GM18519 (cell line): ENCODE measurements at regions not wholly inside any gene's neighbourhood (a gene's known extent, or its start where the extent isn't known, plus 50 kb on each side); places are given as distances from the start of the nearest gene placed in this dataset.
"Not testable (repeated sequence)": the region's sequence is repeated elsewhere in the genome, so short reads cannot be mapped to it uniquely, and the experiment has no call there.

Source experiments
- ATAC-seq: cut with Tn5 transposase; IDR thresholded peaks from one replicate; pipeline ENCODE4 v1.9.1; 2021; ENCODE audit warnings: mild to moderate bottlenecking, moderate library complexity; ENCODE audit not compliant: unreplicated experiment, low FRiP score

GRCh38 chr1:68826836-68827235 is 330.0 kb upstream of the DEPDC1 start:
- no peak for ATAC-seq

- no peak for ATAC-seq
Measured at GRCh38 chr1:68827261-68827660, 330.4 kb upstream of the DEPDC1 start.

- ATAC-seq, result no peak
Measured at GRCh38 chr1:68828013-68828412, 331.1 kb upstream of the DEPDC1 start.

- no peak for ATAC-seq
Measured at GRCh38 chr1:68831281-68831680, 334.4 kb upstream of the DEPDC1 start.

- ATAC-seq, result no peak
Measured at GRCh38 chr1:68848017-68848416, 351.1 kb upstream of the DEPDC1 start.

GRCh38 chr1:68868606-68869005 is 371.7 kb upstream of the DEPDC1 start:
- ATAC-seq, result no peak

GRCh38 chr1:68873144-68873543 is 376.3 kb upstream of the DEPDC1 start:
- no peak for ATAC-seq

- ATAC-seq, result not testable (repeated sequence)
Measured at GRCh38 chr1:68881330-68882194, 384.7 kb upstream of the DEPDC1 start.

GRCh38 chr1:68889471-68889870 is 392.6 kb upstream of the DEPDC1 start:
- ATAC-seq, result no peak

- ATAC-seq, result no peak
Measured at GRCh38 chr1:68890736-68891135, 393.9 kb upstream of the DEPDC1 start.

- ATAC-seq, result no peak
Measured at GRCh38 chr1:68904477-68904876, 407.6 kb upstream of the DEPDC1 start.

- no peak for ATAC-seq
Measured at GRCh38 chr1:68906431-68906830, 409.5 kb upstream of the DEPDC1 start.

GRCh38 chr1:68907491-68907890 is 410.6 kb upstream of the DEPDC1 start:
- no peak for ATAC-seq

GRCh38 chr1:68908316-68908715 is 411.4 kb upstream of the DEPDC1 start:
- no peak for ATAC-seq

GRCh38 chr1:68916221-68916902 is 419.5 kb upstream of the DEPDC1 start:
- no peak for ATAC-seq

GRCh38 chr1:68917456-68917855 is 420.6 kb upstream of the DEPDC1 start:
- ATAC-seq, result no peak

- ATAC-seq, result no peak
Measured at GRCh38 chr1:68918563-68918962, 421.7 kb upstream of the DEPDC1 start.

- no peak for ATAC-seq
Measured at GRCh38 chr1:68919075-68919474, 422.2 kb upstream of the DEPDC1 start.

- not testable (repeated sequence) for ATAC-seq
Measured at GRCh38 chr1:68923475-68924088, 426.7 kb upstream of the DEPDC1 start.

- ATAC-seq, result no peak
Measured at GRCh38 chr1:68930101-68930500, 433.2 kb upstream of the DEPDC1 start.

- ATAC-seq, result no peak
Measured at GRCh38 chr1:68936530-68936929, 439.6 kb upstream of the DEPDC1 start.
